WTC11 (cell line): ENCODE measurements at regions not wholly inside any gene's neighbourhood (a gene's known extent, or its start where the extent isn't known, plus 50 kb on each side); places are given as distances from the start of the nearest gene placed in this dataset.

Experiments
- ATAC-seq: fragments of 200-7000 bp; cut with Tn5 transposase; 2 replicates; pipeline ENCODE4 v1.10.0; 2021; ENCODE audit warnings: mild to moderate bottlenecking, moderate library complexity
- CTCF ChIA-PET: fragments of 300-600 bp; sonication (Branson Sonifier 250); formaldehyde crosslinking; loops from one replicate; lab custom pipeline; 2021; ENCODE audit warnings: antibody characterized with exemption; lab: Charles Lee
- POLR2A ChIA-PET: fragments of 350-600 bp; sonication (Branson Sonifier 250); formaldehyde crosslinking; loops from one replicate; lab custom pipeline; 2021; ENCODE audit warnings: antibody characterized with exemption; lab: Charles Lee
- DNase-seq: peaks from one replicate; pipeline ENCODE4 v3.0.0; 2021; ENCODE audit warnings: low spot score
- H3K27ac Mint-ChIP-seq: 2 replicates; pipeline ENCODE4 v1.8.0; 2021; ENCODE audit warnings: mixed read lengths
- H3K27me3 Mint-ChIP-seq: 2 replicates; pipeline ENCODE4 v1.8.0; 2021; ENCODE audit warnings: low read depth, mild to moderate bottlenecking, moderate library complexity, mixed read lengths
- H3K36me3 Mint-ChIP-seq: 2 replicates; pipeline ENCODE4 v1.8.0; 2021; ENCODE audit warnings: mixed read lengths
- H3K4me1 Mint-ChIP-seq: 2 replicates; pipeline ENCODE4 v1.8.0; 2022; ENCODE audit warnings: mixed read lengths
- H3K4me3 Mint-ChIP-seq: 2 replicates; pipeline ENCODE4 v1.8.0; 2021; ENCODE audit warnings: mild to moderate bottlenecking, moderate library complexity, mixed read lengths
- H3K9me3 Mint-ChIP-seq: 2 replicates; pipeline ENCODE4 v1.8.0; 2021; ENCODE audit warnings: mixed read lengths
- AFF4 ChIP-seq: sonication (generic); formaldehyde crosslinking; IDR thresholded peaks from 2 replicates; pipeline ENCODE4 v1.8.1; 2023; ENCODE audit warnings: mild to moderate bottlenecking, missing genetic modification reagents, borderline replicate concordance
- ATF1 ChIP-seq: sonication (generic); formaldehyde crosslinking; IDR thresholded peaks from 2 replicates; pipeline ENCODE4 v1.8.1; 2023; ENCODE audit warnings: mild to moderate bottlenecking, moderate library complexity, missing genetic modification reagents
- ATF2 ChIP-seq: sonication (generic); formaldehyde crosslinking; IDR thresholded peaks from 2 replicates; pipeline ENCODE4 v1.8.1; 2022; ENCODE audit warnings: low read depth, missing genetic modification reagents, borderline replicate concordance
- CBFB ChIP-seq: sonication (generic); formaldehyde crosslinking; IDR thresholded peaks from 2 replicates; pipeline ENCODE4 v1.8.1; 2022; ENCODE audit warnings: mild to moderate bottlenecking, low read depth, missing genetic modification reagents
- CREB1 ChIP-seq: sonication (generic); formaldehyde crosslinking; IDR thresholded peaks from 2 replicates; pipeline ENCODE4 v1.8.0; 2023; ENCODE audit warnings: mild to moderate bottlenecking, missing genetic modification reagents
- ERG ChIP-seq: fragments of 250-450 bp; sonication (Bioruptor Pico); IDR thresholded peaks from 2 replicates; pipeline ENCODE4 v1.8.0; 2021; ENCODE audit warnings: mild to moderate bottlenecking
- FOXK1 ChIP-seq: sonication (generic); formaldehyde crosslinking; IDR thresholded peaks from 2 replicates; pipeline ENCODE4 v1.8.0; 2022; ENCODE audit warnings: mild to moderate bottlenecking, moderate library complexity, missing genetic modification reagents
- FOXP4 ChIP-seq: sonication (generic); formaldehyde crosslinking; IDR thresholded peaks from 2 replicates; pipeline ENCODE4 v1.8.0; 2022; ENCODE audit warnings: mild to moderate bottlenecking, missing genetic modification reagents
- HMGA2 ChIP-seq: fragments of 250-450 bp; sonication (Bioruptor Pico); IDR thresholded peaks from 2 replicates; pipeline ENCODE4 v1.4.0; 2021; ENCODE audit warnings: mild to moderate bottlenecking, moderate library complexity
- JAZF1 ChIP-seq: fragments of 250-450 bp; sonication (Bioruptor Pico); IDR thresholded peaks from 2 replicates; pipeline ENCODE4 v1.9.0; 2021; ENCODE audit warnings: moderate library complexity, mild to moderate bottlenecking, inconsistent platforms
- JUN ChIP-seq: sonication (generic); formaldehyde crosslinking; IDR thresholded peaks from 2 replicates; pipeline ENCODE4 v1.8.0; 2023; ENCODE audit warnings: mild to moderate bottlenecking, missing genetic modification reagents
- MLX ChIP-seq: sonication (generic); formaldehyde crosslinking; IDR thresholded peaks from 2 replicates; pipeline ENCODE4 v1.8.1; 2023; ENCODE audit warnings: mild to moderate bottlenecking, missing genetic modification reagents, moderate library complexity
- OVOL2 ChIP-seq: fragments of 250-450 bp; sonication (Bioruptor Pico); IDR thresholded peaks from 2 replicates; pipeline ENCODE4 v1.9.0; 2021; ENCODE audit warnings: mild to moderate bottlenecking, borderline replicate concordance
- PREB ChIP-seq: sonication (generic); formaldehyde crosslinking; IDR thresholded peaks from 2 replicates; pipeline ENCODE4 v1.8.1; 2022; ENCODE audit warnings: mild to moderate bottlenecking, missing genetic modification reagents, moderate library complexity, borderline replicate concordance
- RORB ChIP-seq: fragments of 250-450 bp; sonication (Bioruptor Pico); IDR thresholded peaks from 2 replicates; pipeline ENCODE4 v1.9.0; 2021; ENCODE audit warnings: mild to moderate bottlenecking
- SMAD3 ChIP-seq: sonication (generic); formaldehyde crosslinking; IDR thresholded peaks from 2 replicates; pipeline ENCODE4 v1.8.0; 2022; ENCODE audit warnings: missing genetic modification reagents, mild to moderate bottlenecking, borderline replicate concordance
- SMAD4 ChIP-seq: sonication (generic); formaldehyde crosslinking; IDR thresholded peaks from 2 replicates; pipeline ENCODE4 v1.8.0; 2022; ENCODE audit warnings: mild to moderate bottlenecking, missing genetic modification reagents
- SP1 ChIP-seq: sonication (generic); formaldehyde crosslinking; conservative IDR thresholded peaks from 2 replicates; pipeline ENCODE4 v1.8.1; 2022; ENCODE audit warnings: missing genetic modification reagents
- ZNF121 ChIP-seq: sonication (generic); formaldehyde crosslinking; IDR thresholded peaks from 2 replicates; pipeline ENCODE4 v1.8.0; 2023; ENCODE audit warnings: missing genetic modification reagents
- ZNF416 ChIP-seq: fragments of 250-450 bp; sonication (Bioruptor Pico); IDR thresholded peaks from 2 replicates; pipeline ENCODE4 v1.9.0; 2021; ENCODE audit warnings: mild to moderate bottlenecking, inconsistent platforms

GRCh38 chr3:31218082-31218481 is 314.6 kb upstream of the STT3B start:
- CTCF ChIA-PET, result interaction anchor here (1.0 kb wide), 1 partner anchor 238 kb away, joined by 3 read pairs; no protein-coding TSS in a partner anchor
- TF ChIP-seq CBFB (CRISPR knock-in tag), result no peak
- POLR2A ChIA-PET, result no interaction called here
- Mint-ChIP-seq H3K4me1 (no peaks in the 10 kb centered on the region; the same call in none of the 2 replicates), H3K9me3 (peaks cover 5% of the 10 kb centered on the region), H3K4me3 (no peak overlapping the region), H3K27me3 (no peaks in the 10 kb centered on the region), H3K27ac (no peak overlapping the region), H3K36me3 (no peaks in the 10 kb centered on the region)
- ATAC-seq (no peak), DNase-seq (no peak)

- ChIA-PET POLR2A (no interaction called here), CTCF (interaction anchor here (1.0 kb wide), 1 partner anchor 237 kb away, joined by 3 read pairs; no protein-coding TSS in a partner anchor)
- H3K27me3 Mint-ChIP-seq, result no peaks in the 10 kb centered on the region
- no peak overlapping the region for H3K27ac Mint-ChIP-seq
- peaks cover 7% of the 10 kb centered on the region for H3K4me1 Mint-ChIP-seq
- ATAC-seq, result no peak
- TF ChIP-seq HMGA2 (no peak), JUN (CRISPR knock-in tag) (no peak), RORB (CRISPR knock-in tag) (no peak), OVOL2 (CRISPR knock-in tag) (no peak), PREB (CRISPR knock-in tag) (no peak), ATF1 (no peak), CREB1 (no peak), SP1 (CRISPR knock-in tag) (no peak), ATF2 (CRISPR knock-in tag) (no peak), JAZF1 (CRISPR knock-in tag) (no peak), AFF4 (CRISPR knock-in tag) (no peak), SMAD4 (CRISPR knock-in tag) (no peak), ERG (CRISPR knock-in tag) (no peak), ZNF121 (CRISPR knock-in tag) (no peak), FOXK1 (CRISPR knock-in tag) (no peak), ZNF416 (CRISPR knock-in tag) (no peak), SMAD3 (CRISPR knock-in tag) (no peak), FOXP4 (no peak), MLX (CRISPR knock-in tag) (no peak)
- no peak for DNase-seq
- H3K36me3 Mint-ChIP-seq, result no peaks in the 10 kb centered on the region
- no peak overlapping the region for H3K4me3 Mint-ChIP-seq
- H3K9me3 Mint-ChIP-seq, result peaks cover 5% of the 10 kb centered on the region
Observed at GRCh38 chr3:31219131-31219843, 313.4 kb upstream of the STT3B start.
